ENCODE measurements at regions not wholly inside any gene's neighbourhood (a gene's known extent, or its start where the extent isn't known, plus 50 kb on each side); places are given as distances from the start of the nearest gene placed in this dataset.

DNA sequence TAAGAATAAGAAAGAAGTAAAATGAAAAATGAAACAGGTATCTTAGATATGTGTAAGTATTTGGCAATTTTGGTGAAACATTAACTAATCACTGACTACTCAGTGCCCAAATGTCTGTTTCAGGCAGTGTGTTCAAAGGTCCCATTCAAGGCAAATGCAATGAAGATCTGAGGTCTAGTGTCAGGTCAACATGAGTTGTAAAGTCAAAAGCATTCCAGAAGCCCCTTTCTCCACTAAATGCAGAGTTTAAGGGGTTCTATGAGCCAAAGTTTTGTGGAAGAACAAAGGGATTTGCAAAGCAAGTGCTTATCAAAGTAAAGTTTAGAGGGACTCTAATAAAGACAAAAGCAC is 71.0 kb upstream of the GPBP1 start:
- TF ChIP-seq SUZ12 (IDR thresholded peaks at IDR 0.05; ENCODE audit: extremely low read depth, insufficient read depth, insufficient read length) (no peak), ZNF274 (IDR thresholded peaks at IDR 0.05; ENCODE audit: low read depth, low read length) (no peak)
